Thyroid gland (tissue), 4 donors: ENCODE measurements at regions not wholly inside any gene's neighbourhood (a gene's known extent, or its start where the extent isn't known, plus 50 kb on each side); places are given as distances from the start of the nearest gene placed in this dataset.

Experiments
- DNase-seq, 2 donors: peaks; one replicate each; pipeline ENCODE4 v3.0.0-alpha.2; 2019
- H3K27ac ChIP-seq, 3 donors: fragments of 200-600 bp; sonication (generic); 1 replicate in 2 of 3; 2 replicates in 1 of 3; pipeline ENCODE4 v1.5.1; 2016 to 2019; ENCODE audit warnings: mild to moderate bottlenecking in 1 of 3, moderate library complexity in 1 of 3
- H3K27me3 ChIP-seq: fragments of 200-600 bp; sonication (generic); one replicate; pipeline ENCODE4 v1.5.1; 2019
- H3K36me3 ChIP-seq, 2 donors: fragments of 200-600 bp; sonication (generic); one replicate each; pipeline ENCODE4 v1.5.1; 2016 to 2019
- H3K4me1 ChIP-seq, 2 donors: fragments of 200-600 bp; sonication (generic); one replicate each; pipeline ENCODE4 v1.5.1; 2017 to 2019
- H3K4me3 ChIP-seq, 3 donors: fragments of 200-600 bp; sonication (generic); replicated peaks in 1 of 3; 1 replicate in 2 of 3; 2 replicates in 1 of 3; pipeline ENCODE4 v1.5.1; 2016; ENCODE audit warnings: mild to moderate bottlenecking in 1 of 3
- H3K9me3 ChIP-seq: fragments of 200-600 bp; sonication (generic); one replicate; pipeline ENCODE4 v1.5.1; 2017
- CTCF ChIP-seq, 6 experiments: fragments of 200-600 bp in 3 of 6; fragments of 450-650 bp in 3 of 6; sonication (generic) in 3 of 6; IDR thresholded peaks; one replicate each; pipeline ENCODE4 v1.5.1; 2016 to 2019; ENCODE audit warnings: antibody characterized with exemption in 6 of 6, mild to moderate bottlenecking in 2 of 6, inconsistent platforms in 1 of 6, moderate library complexity in 1 of 6
- POLR2A ChIP-seq, 2 donors: fragments of 450-650 bp; IDR thresholded peaks; one replicate each; pipeline ENCODE4 v1.6.1; 2017; ENCODE audit warnings: antibody characterized with exemption in 2 of 2, mild to moderate bottlenecking in 2 of 2, moderate library complexity in 1 of 2
- WGBS, 2 donors: methylation state at CpG; one replicate each; pipeline ENCODE4 v1.1.5; 2017; 5-methylcytosine and 5-hydroxymethylcytosine counted together
- intact Hi-C: fragments of 100-400 bp; cut with DNase I; formaldehyde crosslinking; loops from one replicate; pipeline ENCODE4 v1.15.1; 2023

GRCh38 chr10:54993148-54993547 is 192.1 kb upstream of the PCDH15 start:
- intact Hi-C loops = no loop called here
- 75 to 78% methylated on average over 2 of the region's 2 CpGs for WGBS, 2 donors
- Histone ChIP-seq H3K4me3 (no peak overlapping the region), H3K27ac (no peak overlapping the region), H3K9me3 (no peaks in the 10 kb centered on the region), H3K4me1 (no peaks in the 10 kb centered on the region), H3K36me3 (no peaks in the 10 kb centered on the region), H3K27me3 (no peaks in the 10 kb centered on the region)
- TF ChIP-seq CTCF (IDR thresholded peaks at IDR 0.05) (no peak), POLR2A (IDR thresholded peaks at IDR 0.05) (no peak)
- DNase-seq = no peak

GRCh38 chr10:54985732-54986131 is 184.7 kb upstream of the PCDH15 start:
- H3K36me3 ChIP-seq = no peaks in the 10 kb centered on the region
- H3K27ac ChIP-seq = no peak overlapping the region
- no peak overlapping the region for H3K4me3 ChIP-seq
- WGBS, 2 donors = 25 to 31% methylated on average over 1 of the region's 1 CpG
- intact Hi-C loops = no loop called here
- no peak for DNase-seq
- no peaks in the 10 kb centered on the region for H3K9me3 ChIP-seq
- TF ChIP-seq CTCF (IDR thresholded peaks at IDR 0.05) (peak in 2 of 6 experiments; percentile 19 to 42), POLR2A (IDR thresholded peaks at IDR 0.05) (no peak)
- no peaks in the 10 kb centered on the region for H3K4me1 ChIP-seq
- no peaks in the 10 kb centered on the region for H3K27me3 ChIP-seq

DNA sequence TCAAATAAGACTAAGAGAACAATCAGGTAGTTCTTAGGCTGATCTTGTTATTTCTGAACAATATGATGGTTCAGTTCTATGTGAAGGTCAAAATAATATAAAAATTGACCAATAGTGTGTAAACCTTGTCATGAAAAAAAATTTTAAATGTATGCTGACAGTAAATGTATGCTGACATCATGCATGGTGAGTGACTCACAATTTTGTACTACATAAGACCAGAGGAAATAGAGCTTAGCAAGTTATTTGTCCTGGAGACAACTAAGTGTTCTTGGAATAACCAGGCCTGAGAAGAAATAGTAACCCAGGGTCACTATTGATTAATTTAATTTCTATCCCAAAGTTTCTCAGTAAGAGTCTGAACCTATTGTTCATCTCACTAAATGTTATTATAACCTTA is 182.2 kb upstream of the PCDH15 start:
- H3K4me1 ChIP-seq = no peaks in the 10 kb centered on the region
- H3K9me3 ChIP-seq = no peaks in the 10 kb centered on the region
- no peaks in the 10 kb centered on the region for H3K36me3 ChIP-seq
- no peaks in the 10 kb centered on the region for H3K27me3 ChIP-seq
- intact Hi-C loops = no loop called here
- H3K27ac ChIP-seq = no peak overlapping the region
- H3K4me3 ChIP-seq = no peak overlapping the region
- TF ChIP-seq POLR2A (IDR thresholded peaks at IDR 0.05) = no peak
- TF ChIP-seq CTCF (IDR thresholded peaks at IDR 0.05) = no peak
- DNase-seq = no peak

DNA sequence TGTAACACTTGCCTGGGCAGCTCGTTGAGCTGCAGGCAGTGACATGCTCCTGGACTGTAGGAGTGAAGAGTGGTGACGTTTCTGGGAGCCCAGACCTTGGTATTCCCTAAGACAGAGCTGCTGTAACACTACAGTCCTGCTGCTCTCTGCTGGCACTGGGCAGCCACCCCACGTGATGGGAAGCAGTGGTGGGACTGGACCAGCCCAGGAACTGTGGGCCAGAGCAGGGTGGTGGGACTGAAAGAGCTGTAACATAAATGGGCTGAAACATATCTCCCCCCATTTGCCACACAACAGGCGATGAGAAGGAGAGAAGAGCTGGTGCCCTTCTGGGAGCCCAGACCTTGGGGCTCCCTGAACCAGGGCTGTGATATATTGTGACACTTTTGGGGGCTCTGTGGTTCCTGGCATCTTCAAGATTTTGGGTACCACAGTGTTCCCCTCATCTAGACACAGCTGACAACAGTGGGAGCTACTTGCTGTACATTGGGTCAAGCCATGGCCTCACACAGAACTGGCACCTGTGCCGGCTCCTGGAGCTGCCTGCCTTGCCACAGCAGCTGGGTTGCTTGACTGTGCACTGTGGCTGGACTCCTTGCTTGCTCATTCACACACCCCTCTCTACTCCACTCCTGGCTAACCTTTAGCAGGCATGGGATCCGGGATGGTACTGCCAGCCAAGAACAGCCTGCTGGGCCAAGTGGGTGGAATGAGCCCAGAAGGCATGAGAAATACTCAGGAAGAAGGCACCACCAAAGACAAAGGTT is 161.3 kb upstream of the PCDH15 start:
- Histone ChIP-seq H3K27me3 (no peaks in the 10 kb centered on the region), H3K4me3 (no peak overlapping the region), H3K4me1 (no peaks in the 10 kb centered on the region), H3K36me3 (no peaks in the 10 kb centered on the region), H3K9me3 (no peaks in the 10 kb centered on the region), H3K27ac (no peak overlapping the region)
- no peak for TF ChIP-seq CTCF (IDR thresholded peaks at IDR 0.05)
- no peak for TF ChIP-seq POLR2A (IDR thresholded peaks at IDR 0.05)
- WGBS, 2 donors = 73 to 79% methylated on average over 6 of the region's 6 CpGs
- DNase-seq = no peak
- intact Hi-C loops = no loop called here

- Histone ChIP-seq H3K4me1 (no peaks in the 10 kb centered on the region), H3K4me3 (no peak overlapping the region), H3K36me3 (no peaks in the 10 kb centered on the region), H3K9me3 (no peaks in the 10 kb centered on the region), H3K27ac (no peak overlapping the region), H3K27me3 (no peaks in the 10 kb centered on the region)
- no peak for DNase-seq
- 86 to 96% methylated on average over 3 to 4 of the region's 4 CpGs for WGBS, 2 donors
- intact Hi-C loops = no loop called here
- TF ChIP-seq POLR2A (IDR thresholded peaks at IDR 0.05) (no peak), CTCF (IDR thresholded peaks at IDR 0.05) (no peak)
These were observed 160.0 kb upstream of the PCDH15 start for GRCh38 chr10:54961040-54961439.
